RWPE2 (cell line): ENCODE measurements at regions not wholly inside any gene's neighbourhood (a gene's known extent, or its start where the extent isn't known, plus 50 kb on each side); places are given as distances from the start of the nearest gene placed in this dataset.
A peak's percentile ranks its signal among the peaks of the same experiment; 100 is the strongest.

ENCODE experiments used
- ATAC-seq: fragments of 200-7000 bp; cut with Tn5 transposase; 3 replicates; pipeline ENCODE4 v1.9.1; 2021; ENCODE audit warnings: low read depth
- DNase-seq: peaks from one replicate; pipeline ENCODE4 v3.0.0-alpha.2; 2020; ENCODE audit warnings: low spot score
- H3K27ac ChIP-seq: fragments of 450-650 bp; 2 replicates; pipeline ENCODE4 v1.5.1; 2017; ENCODE audit warnings: mild to moderate bottlenecking; ENCODE audit not compliant: poor library complexity, severe bottlenecking
- H3K27me3 ChIP-seq: fragments of 250-450 bp; sonication (Bioruptor Pico); 2 replicates; pipeline ENCODE4 v1.5.1; 2021; ENCODE audit warnings: mild to moderate bottlenecking, moderate library complexity; ENCODE audit not compliant: insufficient read depth, poor library complexity, severe bottlenecking
- H3K36me3 ChIP-seq: fragments of 250-450 bp; sonication (Bioruptor Pico); 2 replicates; pipeline ENCODE4 v1.5.1; 2020; ENCODE audit warnings: low read depth, mild to moderate bottlenecking, moderate library complexity
- H3K4me1 ChIP-seq: fragments of 250-450 bp; sonication (Bioruptor Pico); 2 replicates; pipeline ENCODE4 v1.5.1; 2021; ENCODE audit warnings: mild to moderate bottlenecking, moderate library complexity; ENCODE audit not compliant: insufficient read depth, poor library complexity, severe bottlenecking
- H3K4me3 ChIP-seq: fragments of 250-450 bp; sonication (Bioruptor Pico); 2 replicates; pipeline ENCODE4 v1.5.1; 2021; ENCODE audit warnings: mild to moderate bottlenecking, moderate library complexity; ENCODE audit not compliant: severe bottlenecking
- H3K9me3 ChIP-seq: fragments of 250-450 bp; sonication (Bioruptor Pico); 2 replicates; pipeline ENCODE4 v1.5.1; 2021; ENCODE audit warnings: mild to moderate bottlenecking, moderate library complexity; ENCODE audit not compliant: severe bottlenecking
- TF ChIP-seq, protein P1 (sequence below): fragments of 450-650 bp; IDR thresholded peaks from one replicate; pipeline ENCODE4 v1.5.1; 2017; ENCODE audit warnings: mild to moderate bottlenecking, moderate library complexity; ENCODE audit not compliant: poor library complexity, severe bottlenecking

DNA sequence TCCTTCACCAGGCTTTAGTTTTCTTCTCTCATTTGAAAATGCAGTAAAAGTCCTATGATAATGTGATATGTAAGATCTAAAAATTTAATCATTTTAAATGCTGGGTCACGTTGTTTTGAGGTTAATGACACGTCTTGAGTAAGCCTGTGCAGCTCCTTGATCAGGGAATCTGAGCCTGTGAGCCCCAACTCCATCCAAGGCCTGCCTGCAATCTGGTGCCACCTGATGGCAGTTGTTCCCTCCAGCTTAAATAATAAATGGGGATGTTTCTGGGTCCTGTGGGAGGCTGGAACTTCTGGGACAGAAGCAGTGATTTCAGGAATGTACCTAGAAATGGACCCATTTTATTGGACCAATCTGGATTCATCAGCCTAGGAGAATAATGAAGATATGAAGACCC, 455.4 kb upstream of the ADGRL3 start:
- Histone ChIP-seq H3K27ac (no peak overlapping the region), H3K4me3 (no peak overlapping the region), H3K4me1 (no peaks in the 10 kb centered on the region), H3K36me3 (no peaks in the 10 kb centered on the region), H3K27me3 (no peaks in the 10 kb centered on the region), H3K9me3 (no peaks in the 10 kb centered on the region)
- DNase-seq (no peak), ATAC-seq (peak; percentile 36; the same call in 1 of the 3 replicates)
- TF ChIP-seq, protein P1, sequence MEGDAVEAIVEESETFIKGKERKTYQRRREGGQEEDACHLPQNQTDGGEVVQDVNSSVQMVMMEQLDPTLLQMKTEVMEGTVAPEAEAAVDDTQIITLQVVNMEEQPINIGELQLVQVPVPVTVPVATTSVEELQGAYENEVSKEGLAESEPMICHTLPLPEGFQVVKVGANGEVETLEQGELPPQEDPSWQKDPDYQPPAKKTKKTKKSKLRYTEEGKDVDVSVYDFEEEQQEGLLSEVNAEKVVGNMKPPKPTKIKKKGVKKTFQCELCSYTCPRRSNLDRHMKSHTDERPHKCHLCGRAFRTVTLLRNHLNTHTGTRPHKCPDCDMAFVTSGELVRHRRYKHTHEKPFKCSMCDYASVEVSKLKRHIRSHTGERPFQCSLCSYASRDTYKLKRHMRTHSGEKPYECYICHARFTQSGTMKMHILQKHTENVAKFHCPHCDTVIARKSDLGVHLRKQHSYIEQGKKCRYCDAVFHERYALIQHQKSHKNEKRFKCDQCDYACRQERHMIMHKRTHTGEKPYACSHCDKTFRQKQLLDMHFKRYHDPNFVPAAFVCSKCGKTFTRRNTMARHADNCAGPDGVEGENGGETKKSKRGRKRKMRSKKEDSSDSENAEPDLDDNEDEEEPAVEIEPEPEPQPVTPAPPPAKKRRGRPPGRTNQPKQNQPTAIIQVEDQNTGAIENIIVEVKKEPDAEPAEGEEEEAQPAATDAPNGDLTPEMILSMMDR: peak; percentile 42

DNA sequence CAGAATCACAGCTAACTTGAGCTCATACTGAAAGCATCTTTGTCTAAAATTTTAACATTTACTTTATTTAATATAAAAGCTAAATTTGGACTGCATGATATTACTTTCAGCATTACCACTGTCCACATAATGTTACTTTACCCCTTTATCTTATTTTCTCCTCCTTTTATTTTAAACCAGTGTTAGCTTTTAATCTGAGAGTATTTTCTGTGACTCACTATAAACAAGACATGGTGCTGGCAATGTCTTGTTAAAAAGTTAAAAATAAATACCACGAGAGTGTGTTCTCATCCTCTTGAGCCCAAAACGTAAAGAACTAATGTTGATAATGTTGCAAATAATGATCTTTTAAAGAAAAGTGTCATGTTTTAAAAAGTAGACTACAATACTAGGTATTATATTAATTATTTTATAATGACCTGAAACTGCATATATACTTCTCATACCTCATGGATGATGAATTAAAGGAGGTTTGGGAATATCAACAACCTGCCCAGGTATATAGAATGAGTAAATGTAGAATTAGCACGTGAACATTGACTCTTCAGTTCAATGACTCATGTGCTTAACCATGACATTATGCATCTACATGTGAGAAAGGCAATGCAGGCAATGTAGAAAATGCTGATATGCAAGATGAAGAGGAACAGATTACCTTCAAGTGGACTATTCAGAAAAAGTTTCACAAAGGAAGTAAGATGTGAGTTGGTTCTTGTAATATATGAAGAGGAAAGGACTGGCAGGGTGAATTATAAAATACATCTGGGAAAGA, 454.1 kb upstream of the ADGRL3 start:
- ATAC-seq (no peak), DNase-seq (no peak)
- no peaks in the 10 kb centered on the region for H3K4me1 ChIP-seq
- H3K9me3 ChIP-seq: no peaks in the 10 kb centered on the region
- TF ChIP-seq, protein P1: no peak
- H3K27ac ChIP-seq: no peak overlapping the region
- H3K36me3 ChIP-seq: no peaks in the 10 kb centered on the region
- no peak overlapping the region for H3K4me3 ChIP-seq
- H3K27me3 ChIP-seq: no peaks in the 10 kb centered on the region

DNA sequence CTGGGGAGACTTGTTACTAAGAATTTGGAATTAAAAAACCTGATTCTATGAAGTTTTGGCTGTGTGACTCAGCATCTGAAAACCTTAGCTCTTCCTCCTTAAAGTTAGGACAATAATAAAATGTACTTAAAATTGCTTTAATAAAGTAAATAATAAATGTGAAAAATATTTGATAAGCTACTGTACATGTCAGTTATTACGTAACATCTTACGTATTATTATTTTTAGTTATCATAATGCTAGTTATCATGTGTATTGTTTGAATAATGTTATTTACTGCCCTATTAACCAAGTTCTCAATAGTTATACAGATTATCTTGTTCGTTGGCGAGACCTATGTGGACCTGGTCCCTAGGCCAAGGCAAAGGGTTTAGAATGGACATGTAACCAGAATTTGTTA, 449.2 kb upstream of the ADGRL3 start:
- Histone ChIP-seq H3K36me3 (no peaks in the 10 kb centered on the region), H3K4me3 (no peak overlapping the region), H3K27ac (no peak overlapping the region), H3K9me3 (no peaks in the 10 kb centered on the region), H3K4me1 (no peaks in the 10 kb centered on the region), H3K27me3 (no peaks in the 10 kb centered on the region)
- TF ChIP-seq, protein P1: no peak
- DNase-seq: no peak
- no peak for ATAC-seq

DNA sequence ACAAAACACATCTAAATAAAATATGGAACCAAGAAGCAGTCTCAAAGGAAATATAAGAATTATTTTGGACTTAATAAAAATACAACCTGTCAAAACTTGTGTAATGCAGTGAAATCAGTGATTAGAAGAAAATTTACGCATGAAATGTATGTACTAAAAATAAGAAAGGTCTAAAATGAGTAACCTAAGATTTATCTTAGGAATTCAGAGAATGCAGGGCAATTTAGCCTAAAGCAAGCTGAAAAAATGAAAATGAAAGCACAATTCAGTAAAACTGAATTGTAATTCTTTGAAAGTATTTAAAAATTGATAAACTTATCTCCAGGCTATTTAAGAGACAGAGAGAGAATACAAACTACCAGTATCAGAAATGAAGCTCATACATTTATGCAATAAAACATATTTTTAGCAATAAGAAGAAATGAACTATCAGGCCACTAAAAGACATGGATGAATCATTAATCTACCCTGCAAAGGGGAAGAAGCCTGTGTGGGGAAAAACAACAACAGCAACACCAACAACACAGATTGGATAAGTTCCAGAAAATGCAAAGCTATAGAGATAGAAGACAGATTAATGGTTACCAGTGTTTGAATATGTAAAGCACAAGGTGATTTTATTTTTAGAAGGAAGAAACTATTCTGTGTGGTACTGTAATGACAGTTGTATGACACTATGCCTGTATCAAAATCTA, 442.0 kb upstream of the ADGRL3 start:
- Histone ChIP-seq H3K4me1 (peaks cover 13% of the 10 kb centered on the region), H3K9me3 (no peaks in the 10 kb centered on the region), H3K36me3 (no peaks in the 10 kb centered on the region), H3K27me3 (no peaks in the 10 kb centered on the region), H3K27ac (peak overlapping the region; percentile 50), H3K4me3 (no peak overlapping the region)
- DNase-seq (no peak), ATAC-seq (peak; percentile 54)
- TF ChIP-seq, protein P1: no peak
